Loucy (cell line): ENCODE measurements at regions not wholly inside any gene's neighbourhood (a gene's known extent, or its start where the extent isn't known, plus 50 kb on each side); places are given as distances from the start of the nearest gene placed in this dataset.

ENCODE experiments used
- H2AFZ ChIP-seq: fragments of 200-600 bp; sonication (generic); 2 replicates; pipeline ENCODE4 v1.6.0; 2016; ENCODE audit warnings: antibody characterized with exemption, mild to moderate bottlenecking, low read length, moderate library complexity
- H3F3A ChIP-seq: fragments of 200-600 bp; 2 replicates; pipeline ENCODE4 v1.6.0; 2016; ENCODE audit warnings: antibody characterized with exemption, low read depth, mild to moderate bottlenecking
- H3K27me3 ChIP-seq: fragments of 200-600 bp; sonication (generic); 2 replicates; pipeline ENCODE4 v1.6.1; 2014; ENCODE audit warnings: low read length, mild to moderate bottlenecking; ENCODE audit not compliant: insufficient read depth, poor library complexity, severe bottlenecking
- H3K36me3 ChIP-seq: fragments of 200-600 bp; sonication (generic); 2 replicates; pipeline ENCODE4 v1.6.1; 2016; ENCODE audit warnings: low read length; ENCODE audit not compliant: insufficient read depth
- H3K4me1 ChIP-seq: fragments of 200-600 bp; sonication (generic); 2 replicates; pipeline ENCODE4 v1.5.1; 2014; ENCODE audit warnings: low read length, mild to moderate bottlenecking; ENCODE audit not compliant: insufficient read depth, poor library complexity, severe bottlenecking
- H3K4me2 ChIP-seq: fragments of 200-600 bp; sonication (generic); 2 replicates; pipeline ENCODE4 v1.6.0; 2014; ENCODE audit warnings: antibody characterized with exemption, low read length, low read depth, mild to moderate bottlenecking; ENCODE audit not compliant: poor library complexity, severe bottlenecking
- H3K4me3 ChIP-seq: fragments of 200-600 bp; sonication (generic); 2 replicates; pipeline ENCODE4 v1.5.1; 2014; ENCODE audit warnings: low read length, mild to moderate bottlenecking, mixed read lengths; ENCODE audit not compliant: poor library complexity, severe bottlenecking
- H3K79me2 ChIP-seq: fragments of 200-600 bp; sonication (generic); 2 replicates; pipeline ENCODE4 v1.6.1; 2014; ENCODE audit warnings: low read length; ENCODE audit not compliant: insufficient read depth
- H3K9ac ChIP-seq: fragments of 200-600 bp; sonication (generic); 2 replicates; pipeline ENCODE4 v1.6.0; 2014; ENCODE audit warnings: mild to moderate bottlenecking, low read depth, low read length, moderate library complexity; ENCODE audit not compliant: poor library complexity, severe bottlenecking
- H3K9me2 ChIP-seq: fragments of 200-600 bp; sonication (generic); replicated peaks from 2 replicates; pipeline ENCODE4 v1.6.1; 2016; ENCODE audit warnings: low read depth, low read length, mixed read lengths
- H3K9me3 ChIP-seq: fragments of 200-600 bp; sonication (generic); 2 replicates; pipeline ENCODE4 v1.6.1; 2014; ENCODE audit warnings: mild to moderate bottlenecking, antibody characterized with exemption, low read length, low read depth; ENCODE audit not compliant: insufficient read depth
- H4K20me1 ChIP-seq: fragments of 200-600 bp; sonication (generic); 2 replicates; pipeline ENCODE4 v1.6.0; 2014; ENCODE audit warnings: antibody characterized with exemption, low read length, mild to moderate bottlenecking; ENCODE audit not compliant: insufficient read depth, poor library complexity, severe bottlenecking
- CTCF ChIP-seq: fragments of 200-600 bp; sonication (generic); conservative IDR thresholded peaks from 2 replicates; pipeline ENCODE4 v1.5.1; 2014; ENCODE audit warnings: mild to moderate bottlenecking, antibody characterized with exemption, low read length
- EZH2phosphoT487 ChIP-seq: fragments of 200-600 bp; IDR thresholded peaks from 2 replicates; pipeline ENCODE4 v1.6.1; 2018; ENCODE audit warnings: antibody characterized with exemption, mild to moderate bottlenecking, moderate library complexity, borderline replicate concordance

GRCh38 chr13:105565136-105565727 lies 970.2 kb downstream of the EFNB2 start:
- Histone ChIP-seq H3K36me3 (no peaks in the 10 kb centered on the region), H3K4me2 (no peak overlapping the region), H3K79me2 (no peaks in the 10 kb centered on the region), H3K4me3 (no peak overlapping the region), H4K20me1 (no peaks in the 10 kb centered on the region), H3K9me3 (no peaks in the 10 kb centered on the region), H3K27me3 (no peaks in the 10 kb centered on the region), H3K9me2 (no peaks in the 10 kb centered on the region), H3F3A (no peaks in the 10 kb centered on the region), H3K9ac (no peak overlapping the region), H3K4me1 (no peaks in the 10 kb centered on the region), H2AFZ (no peak overlapping the region)
- no peak for TF ChIP-seq CTCF
- TF ChIP-seq EZH2phosphoT487: no peak

- peak overlapping the region; percentile 19 for H3K4me3 ChIP-seq
- H4K20me1 ChIP-seq: no peaks in the 10 kb centered on the region
- no peak overlapping the region for H2AFZ ChIP-seq
- H3K27me3 ChIP-seq: no peaks in the 10 kb centered on the region
- no peaks in the 10 kb centered on the region for H3K79me2 ChIP-seq
- no peaks in the 10 kb centered on the region for H3K36me3 ChIP-seq
- peaks cover 12% of the 10 kb centered on the region for H3K4me1 ChIP-seq
- TF ChIP-seq EZH2phosphoT487: no peak
- no peak for TF ChIP-seq CTCF
- no peaks in the 10 kb centered on the region for H3F3A ChIP-seq
- peak overlapping the region; percentile 45 for H3K4me2 ChIP-seq
- no peaks in the 10 kb centered on the region for H3K9me2 ChIP-seq
- no peak overlapping the region for H3K9ac ChIP-seq
- H3K9me3 ChIP-seq: no peaks in the 10 kb centered on the region
Measured at GRCh38 chr13:105552078-105552477, 983.4 kb downstream of the EFNB2 start.

GRCh38 chr13:105547851-105548250 lies 987.6 kb downstream of the EFNB2 start:
- Histone ChIP-seq H4K20me1 (no peaks in the 10 kb centered on the region), H3K4me2 (no peak overlapping the region), H3K4me3 (no peak overlapping the region), H2AFZ (no peak overlapping the region), H3K9me3 (no peaks in the 10 kb centered on the region), H3K36me3 (no peaks in the 10 kb centered on the region), H3K27me3 (no peaks in the 10 kb centered on the region), H3K4me1 (peaks cover 12% of the 10 kb centered on the region), H3F3A (no peaks in the 10 kb centered on the region), H3K9ac (no peak overlapping the region), H3K9me2 (no peaks in the 10 kb centered on the region), H3K79me2 (no peaks in the 10 kb centered on the region)
- TF ChIP-seq EZH2phosphoT487 (no peak), CTCF (no peak)
